Heart left ventricle (tissue), 13 donors: ENCODE measurements at regions not wholly inside any gene's neighbourhood (a gene's known extent, or its start where the extent isn't known, plus 50 kb on each side); places are given as distances from the start of the nearest gene placed in this dataset.

Experiments used
- POLR2A ChIP-seq, 2 donors: fragments of 450-650 bp; IDR thresholded peaks; one replicate each; pipeline ENCODE4 v1.6.1; 2017; ENCODE audit warnings: antibody characterized with exemption in 2 of 2, mild to moderate bottlenecking in 2 of 2, moderate library complexity in 2 of 2
- TF ChIP-seq, protein P1 (sequence below), 12 donors: fragments of 200-600 bp; sonication (generic) in 4 of 12; IDR thresholded peaks; one replicate each; pipeline versions ENCODE4 v1.5.0 to v1.8.0; 2018 to 2022; ENCODE audit warnings: antibody characterized with exemption in 12 of 12, mild to moderate bottlenecking in 5 of 12
- donor health status: ischemic (EF 13 %, LVEDD 7.1; RV severe dilation, severe dysfunction).
- donor health status: DM: no; HTN: yes; CAD: no.
- donor health status: DM: no; HTN: no; CAD: no.
- donor health status: ischemic (EF 25% LVEDD 6.9; RV normal size, moderate dysfunction).
- donor health status: ischemic (EF 25% LVEDD 5.7; RV mildly dilated, moderate dysfunction).
- donor health status: ischemic (EF 35%, LVEDD 5.7; RV mildly dilated, moderate dysfunction).
- donor health status: nonischemic (EF 11% LVEDD 7.7; RV severe dilation, severe dysfunction).
- donor health status: DM: yes; HTN: yes; CAD: no.
- donor health status: PGD.
- donor health status: ischemic (EF 29% LVEDD 5.4; RV normal size, mild dysfunction).
- donor health status: nonischemic (EF 23%, LVEDD 6.1; RV moderate dilation, normal function).

DNA sequence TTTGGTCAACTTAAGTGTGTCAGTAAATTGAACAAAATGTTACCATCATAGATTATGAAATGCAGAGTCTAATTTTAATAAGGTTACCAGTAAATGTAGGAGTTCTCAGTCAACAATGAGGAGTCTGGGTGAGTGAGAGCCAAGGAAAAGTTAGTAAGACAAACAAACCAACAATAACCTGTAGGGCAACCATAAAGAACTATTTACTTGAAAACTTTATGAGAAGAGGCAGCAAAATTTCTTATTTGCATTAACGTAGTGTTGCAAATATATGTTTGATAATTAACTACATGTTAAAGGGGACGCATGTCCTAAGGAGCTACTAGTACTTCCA is 131.1 kb upstream of the SOX4 start:
- TF ChIP-seq, protein P1, sequence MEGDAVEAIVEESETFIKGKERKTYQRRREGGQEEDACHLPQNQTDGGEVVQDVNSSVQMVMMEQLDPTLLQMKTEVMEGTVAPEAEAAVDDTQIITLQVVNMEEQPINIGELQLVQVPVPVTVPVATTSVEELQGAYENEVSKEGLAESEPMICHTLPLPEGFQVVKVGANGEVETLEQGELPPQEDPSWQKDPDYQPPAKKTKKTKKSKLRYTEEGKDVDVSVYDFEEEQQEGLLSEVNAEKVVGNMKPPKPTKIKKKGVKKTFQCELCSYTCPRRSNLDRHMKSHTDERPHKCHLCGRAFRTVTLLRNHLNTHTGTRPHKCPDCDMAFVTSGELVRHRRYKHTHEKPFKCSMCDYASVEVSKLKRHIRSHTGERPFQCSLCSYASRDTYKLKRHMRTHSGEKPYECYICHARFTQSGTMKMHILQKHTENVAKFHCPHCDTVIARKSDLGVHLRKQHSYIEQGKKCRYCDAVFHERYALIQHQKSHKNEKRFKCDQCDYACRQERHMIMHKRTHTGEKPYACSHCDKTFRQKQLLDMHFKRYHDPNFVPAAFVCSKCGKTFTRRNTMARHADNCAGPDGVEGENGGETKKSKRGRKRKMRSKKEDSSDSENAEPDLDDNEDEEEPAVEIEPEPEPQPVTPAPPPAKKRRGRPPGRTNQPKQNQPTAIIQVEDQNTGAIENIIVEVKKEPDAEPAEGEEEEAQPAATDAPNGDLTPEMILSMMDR (IDR thresholded peaks at IDR 0.05), result no peak
- TF ChIP-seq POLR2A (IDR thresholded peaks at IDR 0.05), result no peak
